GM19025 (cell line): ENCODE measurements at regions not wholly inside any gene's neighbourhood (a gene's known extent, or its start where the extent isn't known, plus 50 kb on each side); places are given as distances from the start of the nearest gene placed in this dataset.
A peak's percentile ranks its signal among the peaks of the same experiment; 100 is the strongest.
"Not testable (repeated sequence)": the region's sequence is repeated elsewhere in the genome, so short reads cannot be mapped to it uniquely, and the experiment has no call there.

Experiments
- ATAC-seq: cut with Tn5 transposase; IDR thresholded peaks from one replicate; pipeline ENCODE4 v1.9.1; 2021; ENCODE audit warnings: mild to moderate bottlenecking, low read depth, moderate library complexity; ENCODE audit not compliant: unreplicated experiment

- ATAC-seq: no peak
These were observed 99.3 kb upstream of the ETV3 start for GRCh38 chr1:157237522-157237921.

- ATAC-seq: no peak
These were observed 97.9 kb upstream of the ETV3 start for GRCh38 chr1:157236072-157236471.

- ATAC-seq: no peak
These were observed 97.1 kb upstream of the ETV3 start for GRCh38 chr1:157235307-157235706.

GRCh38 chr1:157234705-157235273 lies 96.6 kb upstream of the ETV3 start:
- ATAC-seq: no peak

GRCh38 chr1:157233131-157233530 lies 94.9 kb upstream of the ETV3 start:
- peak; percentile 86 for ATAC-seq

- ATAC-seq: no peak
These were observed 93.8 kb upstream of the ETV3 start for GRCh38 chr1:157231846-157232525.

- ATAC-seq: no peak
These were observed 92.3 kb upstream of the ETV3 start for GRCh38 chr1:157230500-157230899.

DNA sequence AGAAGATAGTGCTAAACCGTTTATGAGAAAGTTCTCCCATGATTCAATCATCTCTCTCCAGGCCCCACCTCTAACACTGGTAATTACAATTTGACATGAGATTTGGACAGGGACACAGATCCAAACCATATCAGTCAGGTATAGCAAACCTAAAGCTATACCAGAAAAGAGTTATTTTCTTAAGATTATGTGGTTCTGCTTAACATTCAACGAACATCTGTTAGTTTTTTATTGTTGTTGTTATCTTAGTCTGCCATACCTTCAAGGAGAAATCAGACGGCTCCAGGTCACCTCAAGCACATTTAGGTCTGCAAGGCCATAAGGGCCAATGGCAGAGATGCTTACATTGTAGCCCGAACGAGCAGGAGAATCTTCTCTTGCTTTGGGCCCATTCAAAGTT lies 89.5 kb upstream of the ETV3 start:
- ATAC-seq: no peak

- ATAC-seq: no peak
These were observed 88.5 kb upstream of the ETV3 start for GRCh38 chr1:157226739-157227138.

DNA sequence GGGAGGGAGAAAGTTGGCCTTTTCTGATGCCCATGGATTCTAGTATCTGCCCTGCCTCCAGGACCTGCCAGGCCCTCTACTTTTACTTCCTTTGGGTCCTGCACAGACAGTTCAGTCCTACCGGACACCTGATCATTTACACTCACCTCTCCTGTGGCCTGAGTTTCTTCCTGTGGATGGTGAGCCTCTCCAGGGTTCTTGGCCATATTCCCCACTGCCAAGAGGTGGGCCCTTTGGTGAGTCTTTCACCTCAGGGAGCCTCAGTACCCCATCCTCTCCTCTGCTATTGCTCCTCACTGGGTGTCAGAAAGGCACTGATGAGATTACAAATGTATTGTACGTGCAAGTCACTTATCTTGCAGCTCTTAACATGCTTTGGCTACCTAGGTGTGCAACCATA lies 81.4 kb upstream of the ETV3 start:
- ATAC-seq: no peak

DNA sequence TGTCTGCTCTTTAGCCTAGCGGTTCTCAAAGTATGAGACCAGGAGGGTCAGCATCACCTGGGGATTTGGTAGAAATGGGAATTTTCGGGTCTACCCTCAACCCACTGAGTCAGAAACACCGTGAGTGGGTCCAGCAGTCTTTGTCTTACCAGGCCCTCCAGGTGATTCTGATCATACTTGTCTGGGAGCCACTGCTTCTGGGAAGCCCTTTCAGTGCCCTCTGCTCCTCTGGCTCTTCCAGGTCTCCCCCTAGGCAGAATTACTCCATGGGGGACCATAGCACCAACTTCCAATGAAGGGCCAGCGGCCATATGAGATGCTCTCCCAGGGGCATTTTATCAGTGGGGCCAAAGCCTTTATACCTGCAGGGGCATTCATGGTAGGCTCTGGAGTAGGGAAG lies 81.0 kb upstream of the ETV3 start:
- ATAC-seq: no peak

GRCh38 chr1:157218671-157219070 lies 80.5 kb upstream of the ETV3 start:
- no peak for ATAC-seq

- ATAC-seq: no peak
These were observed 79.3 kb upstream of the ETV3 start for GRCh38 chr1:157217486-157217885.

DNA sequence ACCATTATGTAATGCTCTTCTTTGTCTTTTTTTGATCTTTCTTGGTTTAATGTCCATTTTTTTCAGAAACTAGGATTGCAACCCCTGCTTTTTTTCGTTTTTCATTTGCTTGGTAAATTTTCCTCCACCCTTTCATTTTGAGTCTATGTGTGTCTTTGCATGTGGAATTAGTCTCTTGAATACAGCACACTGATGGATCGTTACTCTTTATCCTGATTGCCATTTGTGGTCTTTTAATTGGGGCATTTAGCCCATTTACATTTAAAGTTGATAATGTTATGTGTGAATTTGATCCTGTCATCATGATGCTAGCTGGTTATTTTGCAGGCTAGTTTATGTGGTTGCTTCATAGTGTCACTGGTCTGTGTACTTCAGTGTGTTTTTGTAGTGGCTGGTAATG lies 75.6 kb upstream of the ETV3 start:
- ATAC-seq: no peak

GRCh38 chr1:157209514-157209913 lies 71.3 kb upstream of the ETV3 start:
- no peak for ATAC-seq

DNA sequence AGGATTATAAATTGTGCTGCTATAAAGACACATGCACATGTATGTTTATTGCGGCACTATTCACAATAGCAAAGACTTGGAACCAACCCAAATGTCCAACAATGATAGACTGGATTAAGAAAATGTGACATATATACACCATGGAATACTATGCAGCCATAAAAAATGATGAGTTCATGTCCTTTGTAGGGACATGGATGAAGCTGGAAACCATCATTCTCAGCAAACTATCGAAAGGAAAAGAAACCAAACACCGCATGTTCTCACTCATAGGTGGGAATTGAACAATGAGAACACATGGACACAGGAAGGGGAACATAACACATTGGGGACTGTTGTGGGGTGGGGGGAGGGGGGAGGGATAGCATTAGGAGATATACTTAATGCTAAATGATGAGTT lies 67.8 kb upstream of the ETV3 start:
- ATAC-seq: not testable (repeated sequence)

- no peak for ATAC-seq
These were observed 65.0 kb upstream of the ETV3 start for GRCh38 chr1:157203166-157203565.

DNA sequence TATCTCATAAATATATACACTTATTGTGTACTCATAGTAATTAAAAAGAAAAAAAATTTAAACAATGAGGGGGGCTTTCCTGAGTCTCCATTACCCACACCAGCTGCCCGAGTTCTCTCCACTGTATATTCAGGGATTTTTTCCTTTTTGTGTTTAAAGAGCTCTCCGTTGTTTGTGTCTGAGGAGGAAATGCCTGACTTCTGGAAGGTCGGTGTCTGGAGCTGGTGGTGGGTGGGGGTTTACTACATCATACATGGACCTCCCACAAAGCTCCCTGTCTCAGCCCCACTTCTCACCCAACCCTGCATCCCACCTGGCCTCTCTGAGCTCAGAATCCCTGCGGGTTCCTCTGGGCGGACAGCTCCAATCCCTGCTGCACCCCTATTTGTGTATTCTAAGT lies 64.1 kb upstream of the ETV3 start:
- no peak for ATAC-seq

DNA sequence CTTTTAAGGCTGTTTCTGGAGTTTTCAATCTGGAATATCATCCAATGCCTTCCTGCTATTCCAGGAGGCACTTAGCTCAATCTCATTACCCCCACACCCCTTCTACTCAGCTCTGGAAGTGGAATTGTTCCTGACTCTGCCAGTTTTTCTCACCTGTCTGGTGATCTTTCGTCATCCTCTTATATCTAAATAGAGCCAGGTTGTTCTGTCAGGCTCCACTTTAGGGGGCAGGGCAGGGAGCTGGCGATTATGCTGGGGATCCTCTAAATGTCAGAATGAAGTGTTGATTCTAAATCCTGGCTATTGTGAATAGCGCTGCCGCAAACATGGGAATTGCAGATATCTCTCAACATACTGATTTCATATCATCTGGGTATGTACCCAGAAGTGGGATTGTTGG lies 63.6 kb upstream of the ETV3 start:
- ATAC-seq: no peak

DNA sequence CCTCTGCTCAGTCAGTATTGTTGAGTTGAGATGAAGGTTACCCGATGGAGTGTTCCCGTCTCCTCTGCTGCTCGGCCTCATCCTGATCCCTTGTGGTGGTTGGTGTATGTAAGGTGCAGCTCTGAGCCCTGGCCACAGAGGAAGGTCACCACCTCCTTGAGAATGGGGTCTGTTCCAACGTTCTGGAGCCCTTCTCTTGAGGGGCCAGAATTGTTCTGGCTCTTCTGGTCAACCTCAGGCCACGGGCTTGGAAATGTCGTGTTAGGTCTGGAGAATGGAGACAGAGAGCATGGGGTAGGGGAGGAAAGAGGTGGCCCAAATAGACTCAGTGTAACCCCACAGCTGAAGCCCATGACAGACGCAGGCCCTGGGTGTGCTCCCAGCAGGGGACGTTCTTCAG lies 62.3 kb upstream of the ETV3 start:
- no peak for ATAC-seq

- ATAC-seq: no peak
These were observed 61.2 kb upstream of the ETV3 start for GRCh38 chr1:157199421-157199755.

DNA sequence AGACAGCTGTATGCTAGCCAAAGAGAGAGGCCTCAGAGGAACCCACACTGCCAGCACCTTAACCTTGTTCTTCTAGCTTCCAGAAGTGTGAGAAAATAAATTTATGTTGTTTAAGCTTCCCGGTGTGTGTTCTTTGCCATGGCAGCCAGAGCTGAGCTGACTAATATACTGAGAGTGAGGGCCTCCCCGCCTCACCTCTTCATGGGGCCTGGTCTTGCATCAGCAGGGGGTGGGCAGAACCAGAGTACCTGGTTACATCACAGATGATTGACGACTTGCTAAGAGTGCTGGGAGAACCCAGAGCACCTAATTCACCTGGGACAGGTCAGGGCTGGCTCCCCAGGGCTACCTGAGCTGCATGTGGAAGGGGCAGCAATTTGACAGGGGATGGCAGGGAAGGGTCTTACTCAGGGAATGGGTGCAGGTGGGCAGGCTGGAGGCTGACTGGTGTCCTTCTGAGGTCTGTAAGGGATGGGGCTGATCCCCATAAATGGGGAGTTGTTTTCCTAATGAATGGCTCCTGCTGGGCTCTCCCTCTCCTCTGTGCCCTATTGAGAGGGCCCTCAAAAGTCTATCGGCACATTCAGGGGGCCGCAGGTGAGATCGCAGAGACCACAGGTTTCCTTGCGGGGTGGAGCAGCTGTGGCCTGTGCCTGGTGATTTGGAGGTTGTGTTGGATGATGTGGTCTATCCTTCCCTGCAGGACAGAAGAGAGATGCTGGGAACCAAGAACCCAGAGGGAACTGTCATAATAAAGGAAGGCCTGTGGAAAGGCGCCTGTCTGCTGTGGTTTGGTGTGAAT lies 60.6 kb upstream of the ETV3 start:
- ATAC-seq: no peak
